GM23338 (cell line): ENCODE measurements at regions not wholly inside any gene's neighbourhood (a gene's known extent, or its start where the extent isn't known, plus 50 kb on each side); places are given as distances from the start of the nearest gene placed in this dataset.

Experiments
- ATAC-seq: fragments of 200-7000 bp; cut with Tn5 transposase; 3 replicates; pipeline ENCODE4 v1.9.1; 2020
- DNase-seq: peaks from one replicate; pipeline ENCODE4 v3.0.0-alpha.2; 2015; ENCODE audit warnings: low spot score
- H2AFZ ChIP-seq: fragments of 200-600 bp; sonication (generic); 2 replicates; pipeline ENCODE4 v1.8.0; 2016; ENCODE audit warnings: antibody characterized with exemption, mild to moderate bottlenecking, moderate library complexity
- H3F3A ChIP-seq: fragments of 200-600 bp; sonication (generic); replicated peaks from 2 replicates; pipeline ENCODE4 v1.8.0; 2017; ENCODE audit warnings: antibody characterized with exemption, mixed run types, low read depth
- H3K27ac ChIP-seq: fragments of 200-600 bp; sonication (generic); 2 replicates; pipeline ENCODE4 v1.6.1; 2016; ENCODE audit warnings: low read depth
- H3K27me3 ChIP-seq: fragments of 200-600 bp; sonication (generic); 2 replicates; pipeline ENCODE4 v1.8.0; 2016; ENCODE audit warnings: mild to moderate bottlenecking, mixed run types, moderate library complexity; ENCODE audit not compliant: insufficient read depth
- H3K36me3 ChIP-seq: fragments of 200-600 bp; sonication (generic); 2 replicates; pipeline ENCODE4 v1.8.0; 2016; ENCODE audit warnings: mild to moderate bottlenecking; ENCODE audit not compliant: insufficient read depth
- H3K4me1 ChIP-seq: fragments of 200-600 bp; sonication (generic); 2 replicates; pipeline ENCODE4 v1.8.0; 2016; ENCODE audit warnings: mild to moderate bottlenecking, moderate library complexity; ENCODE audit not compliant: insufficient read depth
- H3K4me2 ChIP-seq: fragments of 200-600 bp; sonication (generic); 2 replicates; pipeline ENCODE4 v1.7.1; 2017; ENCODE audit warnings: mixed run types
- H3K4me3 ChIP-seq: fragments of 200-600 bp; sonication (generic); 2 replicates; pipeline ENCODE4 v1.6.1; 2016; ENCODE audit warnings: mixed run types
- H3K79me2 ChIP-seq: fragments of 200-600 bp; sonication (generic); replicated peaks from 2 replicates; pipeline ENCODE4 v1.8.0; 2017; ENCODE audit warnings: mild to moderate bottlenecking; ENCODE audit not compliant: insufficient read depth
- H3K9me2 ChIP-seq: fragments of 200-600 bp; sonication (generic); 2 replicates; pipeline ENCODE4 v1.8.0; 2017; ENCODE audit not compliant: insufficient read depth
- H4K20me1 ChIP-seq: fragments of 200-600 bp; sonication (generic); replicated peaks from 2 replicates; pipeline ENCODE4 v1.8.0; 2017; ENCODE audit warnings: mild to moderate bottlenecking; ENCODE audit not compliant: insufficient read depth
- H3K27ac Mint-ChIP-seq: 2 replicates; pipeline ENCODE4 v1.8.0; 2020; ENCODE audit warnings: inconsistent platforms, mild to moderate bottlenecking, moderate library complexity, mixed read lengths
- H3K27me3 Mint-ChIP-seq: 3 replicates; pipeline ENCODE4 v1.8.0; 2022; ENCODE audit warnings: low read depth, mild to moderate bottlenecking, moderate library complexity, mixed read lengths, inconsistent platforms; ENCODE audit not compliant: insufficient read depth, poor library complexity
- H3K36me3 Mint-ChIP-seq: 3 replicates; pipeline ENCODE4 v1.8.0; 2021; ENCODE audit warnings: low read depth, mild to moderate bottlenecking, inconsistent platforms, moderate library complexity, mixed read lengths
- H3K4me1 Mint-ChIP-seq: 3 replicates; pipeline ENCODE4 v1.8.0; 2020; ENCODE audit warnings: mild to moderate bottlenecking, inconsistent platforms, mixed read lengths
- H3K4me3 Mint-ChIP-seq: 3 replicates; pipeline ENCODE4 v1.8.0; 2021; ENCODE audit warnings: moderate library complexity, mild to moderate bottlenecking, inconsistent platforms, mixed read lengths
- H3K9me3 Mint-ChIP-seq: 3 replicates; pipeline ENCODE4 v1.8.0; 2020; ENCODE audit warnings: moderate library complexity, mild to moderate bottlenecking, inconsistent platforms, mixed read lengths
- CREB1 ChIP-seq: fragments of 250-450 bp; sonication (Bioruptor Pico); IDR thresholded peaks from 2 replicates; pipeline ENCODE4 v1.5.0; 2020; ENCODE audit warnings: low read depth, mild to moderate bottlenecking, moderate library complexity
- EZH2 ChIP-seq: fragments of 200-600 bp; sonication (generic); IDR thresholded peaks from one replicate; pipeline ENCODE4 v1.8.0; 2017; ENCODE audit warnings: antibody characterized with exemption, mild to moderate bottlenecking, low read depth; ENCODE audit not compliant: unreplicated experiment
- EZH2phosphoT487 ChIP-seq: fragments of 200-600 bp; sonication (generic); IDR thresholded peaks from one replicate; pipeline ENCODE4 v1.8.1; 2018; ENCODE audit warnings: antibody characterized with exemption; ENCODE audit not compliant: unreplicated experiment
- JUNB ChIP-seq: IDR thresholded peaks from one replicate; pipeline ENCODE4 v1.6.1; 2016; ENCODE audit warnings: antibody characterized with exemption; ENCODE audit not compliant: unreplicated experiment
- NANOG ChIP-seq: IDR thresholded peaks from 2 replicates; pipeline ENCODE4 v1.6.1; 2016; ENCODE audit warnings: antibody characterized with exemption, borderline replicate concordance
- POLR2AphosphoS5 ChIP-seq: IDR thresholded peaks from 2 replicates; pipeline ENCODE4 v1.6.1; 2016; ENCODE audit warnings: antibody characterized with exemption, low read depth
- STAT1 ChIP-seq: IDR thresholded peaks from one replicate; pipeline ENCODE4 v1.6.1; 2016; ENCODE audit warnings: antibody characterized with exemption; ENCODE audit not compliant: unreplicated experiment
- ZNF114 ChIP-seq: fragments of 250-450 bp; sonication (Bioruptor Pico); IDR thresholded peaks from 2 replicates; pipeline ENCODE4 v1.5.0; 2020; ENCODE audit warnings: mild to moderate bottlenecking, moderate library complexity
- ZNF331 ChIP-seq: fragments of 250-450 bp; sonication (Bioruptor Pico); IDR thresholded peaks from 2 replicates; pipeline ENCODE4 v1.5.0; 2020; ENCODE audit warnings: low read depth, mild to moderate bottlenecking, moderate library complexity
- TF ChIP-seq, protein P1 (sequence below): IDR thresholded peaks from 2 replicates; pipeline ENCODE4 v1.6.1; 2016; ENCODE audit warnings: antibody characterized with exemption
- TF ChIP-seq, protein P2 (sequence below), 2 experiments: fragments of 200-600 bp in 1 of 2; sonication (generic) in 1 of 2; conservative IDR thresholded peaks; 2 replicates each; pipeline versions ENCODE4 v1.5.1 to v1.6.1; 2016 to 2017; ENCODE audit warnings: antibody characterized with exemption in 2 of 2, low read depth in 2 of 2, mild to moderate bottlenecking in 2 of 2, moderate library complexity in 1 of 2
- TF ChIP-seq, protein P3 (sequence below): IDR thresholded peaks from one replicate; pipeline ENCODE4 v1.6.1; 2018; ENCODE audit warnings: antibody characterized with exemption; ENCODE audit not compliant: unreplicated experiment

DNA sequence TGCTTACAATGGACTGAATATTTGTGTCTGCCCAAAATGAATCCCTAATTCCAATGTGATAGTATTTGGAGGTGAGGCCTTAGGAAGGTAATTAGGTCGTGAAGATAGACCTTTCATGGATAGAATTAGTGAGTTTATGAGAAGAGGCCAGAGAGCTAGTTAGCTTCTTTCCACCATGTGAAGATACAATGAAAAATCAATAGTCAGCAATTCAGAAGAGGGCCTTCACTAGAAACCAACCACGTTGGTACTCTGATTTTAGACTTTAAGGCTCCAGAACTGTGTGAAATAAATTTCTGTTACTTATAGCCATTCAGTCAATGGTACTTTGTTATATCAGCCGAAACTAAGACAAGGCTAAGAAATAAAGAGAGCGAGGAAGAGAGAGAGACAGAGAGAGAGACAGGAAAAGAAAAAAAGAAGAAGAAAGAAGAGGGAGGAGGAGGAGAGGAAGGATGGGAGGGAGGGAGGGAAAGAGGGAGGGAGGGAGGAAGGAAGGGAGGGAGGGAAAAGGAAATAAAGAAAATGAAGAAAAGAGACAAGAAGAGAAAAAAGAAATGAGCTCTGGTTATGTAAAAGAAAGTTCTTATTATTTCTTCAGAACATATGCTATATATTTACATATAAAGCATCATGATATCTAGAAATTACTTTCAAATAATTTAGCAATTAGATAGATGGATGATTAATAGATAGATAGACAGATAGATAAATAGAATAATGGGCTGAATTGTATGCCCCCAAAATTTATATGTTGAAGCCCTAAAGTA, 1725.3 kb downstream of the EFNA5 start (continued):
- TF ChIP-seq, protein P1, sequence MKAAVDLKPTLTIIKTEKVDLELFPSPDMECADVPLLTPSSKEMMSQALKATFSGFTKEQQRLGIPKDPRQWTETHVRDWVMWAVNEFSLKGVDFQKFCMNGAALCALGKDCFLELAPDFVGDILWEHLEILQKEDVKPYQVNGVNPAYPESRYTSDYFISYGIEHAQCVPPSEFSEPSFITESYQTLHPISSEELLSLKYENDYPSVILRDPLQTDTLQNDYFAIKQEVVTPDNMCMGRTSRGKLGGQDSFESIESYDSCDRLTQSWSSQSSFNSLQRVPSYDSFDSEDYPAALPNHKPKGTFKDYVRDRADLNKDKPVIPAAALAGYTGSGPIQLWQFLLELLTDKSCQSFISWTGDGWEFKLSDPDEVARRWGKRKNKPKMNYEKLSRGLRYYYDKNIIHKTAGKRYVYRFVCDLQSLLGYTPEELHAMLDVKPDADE, result no peak
- TF ChIP-seq EZH2, result no peak

DNA sequence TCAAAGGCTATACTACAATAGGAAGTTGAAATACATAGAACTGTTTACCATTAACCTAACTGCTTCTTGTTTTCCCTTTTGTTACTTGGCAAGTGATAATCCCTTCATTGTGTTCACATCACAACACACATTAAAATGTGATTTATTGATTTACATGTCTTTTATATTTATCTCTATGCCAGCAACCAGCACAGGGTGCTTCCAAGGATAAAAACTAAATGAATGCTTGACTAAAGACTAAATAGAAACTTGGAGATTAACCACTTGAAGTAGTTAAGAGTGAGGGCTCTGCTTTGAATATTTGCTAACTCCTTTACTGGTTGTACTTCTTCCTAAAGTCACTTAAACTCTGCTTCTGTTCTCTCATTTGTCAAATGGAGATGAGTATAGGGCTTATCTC, 1730.6 kb downstream of the EFNA5 start:
- no peaks in the 10 kb centered on the region for H3K27me3 Mint-ChIP-seq
- Histone ChIP-seq H3K9me2 (no peaks in the 10 kb centered on the region), H3K4me3 (no peak overlapping the region), H3K4me2 (no peak overlapping the region), H3K27me3 (no peaks in the 10 kb centered on the region), H4K20me1 (no peaks in the 10 kb centered on the region), H3K79me2 (no peaks in the 10 kb centered on the region), H3K27ac (no peak overlapping the region), H3K36me3 (no peaks in the 10 kb centered on the region), H3K4me1 (peaks cover 10% of the 10 kb centered on the region), H2AFZ (no peak overlapping the region), H3F3A (no peaks in the 10 kb centered on the region)
- H3K27ac Mint-ChIP-seq, result no peak overlapping the region
- H3K9me3 Mint-ChIP-seq, result peaks cover 11% of the 10 kb centered on the region; the same call in 2 of the 3 replicates
- H3K4me3 Mint-ChIP-seq, result no peak overlapping the region
- ATAC-seq (no peak; the same call in 2 of the 3 replicates), DNase-seq (no peak)
- peaks cover 7% of the 10 kb centered on the region; the same call in 2 of the 3 replicates for H3K4me1 Mint-ChIP-seq
- H3K36me3 Mint-ChIP-seq, result peaks cover 8% of the 10 kb centered on the region
- TF ChIP-seq EZH2 (no peak), EZH2phosphoT487 (no peak), CREB1 (CRISPR knock-in tag) (no peak), ZNF331 (CRISPR knock-in tag) (no peak), JUNB (no peak), NANOG (no peak), ZNF114 (CRISPR knock-in tag) (no peak), STAT1 (no peak), POLR2AphosphoS5 (no peak)
- TF ChIP-seq, protein P2, sequence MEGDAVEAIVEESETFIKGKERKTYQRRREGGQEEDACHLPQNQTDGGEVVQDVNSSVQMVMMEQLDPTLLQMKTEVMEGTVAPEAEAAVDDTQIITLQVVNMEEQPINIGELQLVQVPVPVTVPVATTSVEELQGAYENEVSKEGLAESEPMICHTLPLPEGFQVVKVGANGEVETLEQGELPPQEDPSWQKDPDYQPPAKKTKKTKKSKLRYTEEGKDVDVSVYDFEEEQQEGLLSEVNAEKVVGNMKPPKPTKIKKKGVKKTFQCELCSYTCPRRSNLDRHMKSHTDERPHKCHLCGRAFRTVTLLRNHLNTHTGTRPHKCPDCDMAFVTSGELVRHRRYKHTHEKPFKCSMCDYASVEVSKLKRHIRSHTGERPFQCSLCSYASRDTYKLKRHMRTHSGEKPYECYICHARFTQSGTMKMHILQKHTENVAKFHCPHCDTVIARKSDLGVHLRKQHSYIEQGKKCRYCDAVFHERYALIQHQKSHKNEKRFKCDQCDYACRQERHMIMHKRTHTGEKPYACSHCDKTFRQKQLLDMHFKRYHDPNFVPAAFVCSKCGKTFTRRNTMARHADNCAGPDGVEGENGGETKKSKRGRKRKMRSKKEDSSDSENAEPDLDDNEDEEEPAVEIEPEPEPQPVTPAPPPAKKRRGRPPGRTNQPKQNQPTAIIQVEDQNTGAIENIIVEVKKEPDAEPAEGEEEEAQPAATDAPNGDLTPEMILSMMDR (conservative IDR thresholded peaks at IDR 0.05; ENCODE audit: low read depth in 2 of 2), result no peak
- TF ChIP-seq, protein P3, sequence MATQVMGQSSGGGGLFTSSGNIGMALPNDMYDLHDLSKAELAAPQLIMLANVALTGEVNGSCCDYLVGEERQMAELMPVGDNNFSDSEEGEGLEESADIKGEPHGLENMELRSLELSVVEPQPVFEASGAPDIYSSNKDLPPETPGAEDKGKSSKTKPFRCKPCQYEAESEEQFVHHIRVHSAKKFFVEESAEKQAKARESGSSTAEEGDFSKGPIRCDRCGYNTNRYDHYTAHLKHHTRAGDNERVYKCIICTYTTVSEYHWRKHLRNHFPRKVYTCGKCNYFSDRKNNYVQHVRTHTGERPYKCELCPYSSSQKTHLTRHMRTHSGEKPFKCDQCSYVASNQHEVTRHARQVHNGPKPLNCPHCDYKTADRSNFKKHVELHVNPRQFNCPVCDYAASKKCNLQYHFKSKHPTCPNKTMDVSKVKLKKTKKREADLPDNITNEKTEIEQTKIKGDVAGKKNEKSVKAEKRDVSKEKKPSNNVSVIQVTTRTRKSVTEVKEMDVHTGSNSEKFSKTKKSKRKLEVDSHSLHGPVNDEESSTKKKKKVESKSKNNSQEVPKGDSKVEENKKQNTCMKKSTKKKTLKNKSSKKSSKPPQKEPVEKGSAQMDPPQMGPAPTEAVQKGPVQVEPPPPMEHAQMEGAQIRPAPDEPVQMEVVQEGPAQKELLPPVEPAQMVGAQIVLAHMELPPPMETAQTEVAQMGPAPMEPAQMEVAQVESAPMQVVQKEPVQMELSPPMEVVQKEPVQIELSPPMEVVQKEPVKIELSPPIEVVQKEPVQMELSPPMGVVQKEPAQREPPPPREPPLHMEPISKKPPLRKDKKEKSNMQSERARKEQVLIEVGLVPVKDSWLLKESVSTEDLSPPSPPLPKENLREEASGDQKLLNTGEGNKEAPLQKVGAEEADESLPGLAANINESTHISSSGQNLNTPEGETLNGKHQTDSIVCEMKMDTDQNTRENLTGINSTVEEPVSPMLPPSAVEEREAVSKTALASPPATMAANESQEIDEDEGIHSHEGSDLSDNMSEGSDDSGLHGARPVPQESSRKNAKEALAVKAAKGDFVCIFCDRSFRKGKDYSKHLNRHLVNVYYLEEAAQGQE, result no peak
